Middle frontal gyrus (tissue), 1 donor: ENCODE measurements at regions not wholly inside any gene's neighbourhood (a gene's known extent, or its start where the extent isn't known, plus 50 kb on each side); places are given as distances from the start of the nearest gene placed in this dataset.
"Not testable (repeated sequence)": the region's sequence is repeated elsewhere in the genome, so short reads cannot be mapped to it uniquely, and the experiment has no call there.

Experiments
- DNase-seq: peaks from one replicate; pipeline ENCODE4 v3.0.0-alpha.2; 2015; ENCODE audit warnings: low spot score; ENCODE audit errors: extremely low spot score

- DNase-seq = no peak
These were observed 128.7 kb upstream of the MB21D2 start for GRCh38 chr3:193046371-193046770.

- DNase-seq = not testable (repeated sequence)
These were observed 129.8 kb upstream of the MB21D2 start for GRCh38 chr3:193047461-193047860.

- DNase-seq = no peak
These were observed 130.5 kb upstream of the MB21D2 start for GRCh38 chr3:193048127-193048526.

GRCh38 chr3:193049935-193050334, 132.3 kb upstream of the MB21D2 start:
- DNase-seq = no peak

DNA sequence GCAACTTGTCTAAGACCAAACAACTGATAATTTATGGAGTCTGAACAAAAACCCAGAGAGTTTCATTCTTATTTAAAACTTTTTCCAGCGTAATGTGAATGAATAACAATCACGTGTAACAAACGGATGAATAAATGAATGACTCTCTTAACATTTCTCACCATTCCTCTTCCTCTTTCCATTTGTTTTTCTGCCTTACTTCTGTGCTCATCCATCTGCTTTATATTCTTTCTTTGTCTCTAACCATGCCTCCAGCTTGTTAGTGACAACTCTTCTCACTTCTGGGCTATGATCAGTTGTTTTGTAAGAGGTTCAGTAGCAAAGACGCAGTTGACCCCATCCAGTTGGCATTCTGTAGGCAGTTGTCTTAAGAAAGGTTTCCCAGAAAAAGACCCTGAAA, 133.7 kb upstream of the MB21D2 start:
- no peak for DNase-seq

GRCh38 chr3:193052354-193053045, 134.8 kb upstream of the MB21D2 start:
- no peak for DNase-seq

DNA sequence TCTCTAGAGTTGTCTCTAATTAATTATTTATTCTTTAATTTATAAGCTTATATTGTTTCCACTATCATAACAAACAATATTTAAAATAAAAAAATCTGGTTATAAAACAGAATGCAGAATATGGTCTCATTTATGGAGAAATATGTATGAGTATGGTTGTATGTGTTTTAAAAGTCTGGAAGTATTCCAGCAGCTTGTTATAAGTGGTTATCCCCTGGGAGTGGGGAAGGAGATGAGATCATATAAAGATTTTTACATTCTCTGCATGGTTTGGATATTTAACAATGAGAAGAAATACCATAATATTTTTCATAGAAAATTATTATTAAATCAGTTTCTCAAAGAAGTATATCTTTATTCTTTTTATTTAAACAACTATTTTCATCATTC, 135.4 kb upstream of the MB21D2 start:
- no peak for DNase-seq

- no peak for DNase-seq
These were observed 137.7 kb upstream of the MB21D2 start for GRCh38 chr3:193055352-193055751.

GRCh38 chr3:193057616-193058015, 140.0 kb upstream of the MB21D2 start:
- DNase-seq = no peak

- DNase-seq = no peak
These were observed 143.3 kb upstream of the MB21D2 start for GRCh38 chr3:193060748-193061546.

- DNase-seq = no peak
These were observed 150.7 kb upstream of the MB21D2 start for GRCh38 chr3:193068365-193068764.

GRCh38 chr3:193069732-193070131, 152.1 kb upstream of the MB21D2 start:
- DNase-seq = not testable (repeated sequence)

DNA sequence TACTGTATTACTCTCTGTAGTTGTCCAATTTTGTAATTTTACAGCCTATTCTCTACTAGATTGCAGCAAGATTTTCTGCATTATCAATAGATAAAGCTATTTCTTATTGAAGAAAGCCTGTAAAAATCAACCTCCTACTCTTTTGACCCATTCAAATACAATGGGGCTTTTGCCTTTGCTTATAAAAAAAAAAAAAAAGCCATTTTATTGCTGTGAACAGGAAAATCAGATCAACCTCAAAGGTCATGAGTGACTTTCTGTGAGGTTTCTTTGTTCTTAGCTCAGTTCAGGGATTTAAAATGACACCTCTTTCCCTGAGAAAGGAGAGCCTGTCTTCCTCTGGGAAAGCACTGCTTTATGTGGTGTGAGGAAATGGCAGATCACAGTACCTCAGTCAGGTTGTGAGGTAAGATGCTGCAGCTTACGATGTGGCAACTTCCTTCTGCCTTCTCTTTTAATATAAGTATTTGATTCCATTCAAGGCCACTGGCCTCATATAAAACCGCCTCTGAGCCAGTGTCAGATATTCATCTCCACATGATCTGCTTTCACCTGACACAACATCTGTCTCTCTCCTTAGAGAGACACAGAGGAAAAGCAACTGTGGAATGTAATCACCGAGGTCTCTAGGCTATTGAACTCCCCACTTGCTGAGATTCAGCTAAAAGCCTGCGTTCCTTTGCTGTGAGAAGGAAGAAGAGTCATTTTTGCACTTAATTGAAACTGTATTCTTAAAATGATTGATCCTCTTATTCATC, 161.5 kb upstream of the MB21D2 start:
- no peak for DNase-seq

GRCh38 chr3:193080821-193081365, 160.1 kb upstream of the PLAAT1 start:
- DNase-seq = no peak

GRCh38 chr3:193085655-193086054, 155.4 kb upstream of the PLAAT1 start:
- no peak for DNase-seq

DNA sequence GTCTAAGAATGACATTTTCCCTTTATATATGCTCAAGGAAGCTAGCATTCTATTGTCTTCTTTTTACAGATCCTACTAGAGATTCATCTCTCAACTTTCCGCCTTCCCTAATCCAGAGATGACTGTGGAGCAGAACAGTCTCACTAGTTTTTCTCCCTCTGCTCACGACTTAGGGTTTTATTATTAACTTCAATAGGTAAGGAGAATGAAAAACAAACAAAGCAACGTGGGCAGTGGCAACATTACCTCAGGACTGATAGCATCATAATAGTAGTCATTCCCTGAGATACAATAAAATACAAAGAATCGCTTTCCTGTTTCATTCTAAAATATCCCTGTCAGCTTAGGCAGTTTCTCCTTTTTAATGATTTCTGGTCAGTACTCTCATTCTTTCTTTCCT, 154.3 kb upstream of the PLAAT1 start:
- no peak for DNase-seq

GRCh38 chr3:193087336-193087735, 153.7 kb upstream of the PLAAT1 start:
- no peak for DNase-seq

DNA sequence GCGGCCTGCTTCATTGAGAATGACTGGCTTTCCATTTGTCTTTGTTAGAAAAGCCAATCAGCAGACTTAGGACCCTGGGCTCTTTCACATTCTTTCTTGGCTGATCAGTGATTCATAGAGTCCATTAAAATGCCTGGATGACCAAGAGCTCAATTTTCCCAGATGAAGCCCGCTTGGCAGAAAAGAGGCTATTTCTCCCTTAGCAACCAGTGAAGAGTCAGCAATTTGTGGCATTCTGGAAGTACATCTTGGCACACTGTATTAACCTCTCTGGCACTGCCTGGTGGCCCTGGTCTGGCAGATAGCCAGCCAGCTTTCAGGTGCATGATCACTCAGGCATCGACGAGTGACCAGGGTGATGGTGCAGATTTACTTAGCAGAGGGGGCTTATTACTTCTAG, 145.7 kb upstream of the PLAAT1 start:
- no peak for DNase-seq

DNA sequence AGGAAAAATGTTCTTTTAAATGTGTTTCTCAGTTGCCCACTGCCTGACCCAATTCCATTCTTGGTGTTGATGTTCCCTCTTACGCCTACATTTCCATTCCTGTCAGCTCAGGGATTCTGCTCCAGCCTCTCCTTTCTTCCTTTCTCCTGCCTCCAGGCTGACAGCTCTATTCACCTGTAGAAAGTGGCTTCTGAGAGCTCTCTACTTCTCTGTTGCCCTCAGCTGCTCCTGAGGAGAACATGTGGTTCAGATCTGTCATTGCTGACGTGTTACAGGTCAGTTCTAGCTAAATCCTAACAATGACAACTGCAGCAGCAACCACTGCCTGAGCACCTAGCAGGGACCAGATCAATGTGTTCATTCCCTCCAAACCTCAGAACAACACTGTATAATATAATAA, 144.9 kb upstream of the PLAAT1 start:
- DNase-seq = no peak

GRCh38 chr3:193114431-193115340, 126.3 kb upstream of the PLAAT1 start:
- DNase-seq = no peak

DNA sequence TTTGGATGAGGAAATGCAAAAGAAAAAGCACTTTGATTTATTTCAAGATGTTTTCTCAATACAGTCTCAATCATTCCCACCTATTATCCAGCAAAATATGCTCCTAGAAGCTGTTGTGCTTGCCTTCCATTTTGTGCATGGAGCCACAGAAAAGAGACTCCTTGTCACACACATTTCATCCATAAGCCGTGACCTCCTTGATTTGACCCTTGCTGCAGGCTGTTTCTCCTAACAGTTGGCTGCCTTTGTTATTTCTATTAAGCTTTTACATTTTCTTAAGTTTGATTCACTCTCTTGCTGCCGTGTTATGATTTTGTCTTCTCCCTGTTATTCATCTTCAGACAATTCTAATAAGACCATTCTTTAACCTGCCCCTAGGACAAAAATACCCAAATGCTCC, 124.2 kb upstream of the PLAAT1 start:
- DNase-seq = no peak
